ENCODE measurements at regions not wholly inside any gene's neighbourhood (a gene's known extent, or its start where the extent isn't known, plus 50 kb on each side); places are given as distances from the start of the nearest gene placed in this dataset.

DNA sequence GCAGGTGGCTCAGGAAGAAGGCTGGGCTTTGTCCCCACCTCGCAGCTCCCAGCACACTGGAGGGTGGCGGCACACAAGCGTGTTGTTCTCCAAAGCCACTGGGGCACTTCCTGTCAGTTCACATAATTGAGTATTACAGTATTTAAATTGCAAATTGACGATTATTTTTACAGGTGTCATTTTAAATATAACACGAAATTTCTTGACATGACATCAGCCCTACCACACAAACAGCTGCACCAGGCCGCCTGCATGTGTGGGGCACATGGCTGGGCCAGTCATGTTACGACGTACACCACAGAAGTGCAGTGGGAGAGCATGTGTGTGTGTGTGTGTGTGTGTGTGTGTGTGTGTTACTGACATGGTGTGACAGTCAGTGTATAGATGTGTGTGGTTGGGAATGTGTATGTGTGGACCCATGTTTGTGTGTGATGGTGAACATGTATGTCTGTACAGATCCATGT, 155.6 kb downstream of the TTC32 start:
- no peaks in the 10 kb centered on the region for H3K36me3 ChIP-seq (ENCODE audit: control insufficient read depth, insufficient read depth, low read length)
- TF ChIP-seq TCF7L2 (IDR thresholded peaks at IDR 0.05; ENCODE audit: low read depth, low read length), result no peak
- no peak for TF ChIP-seq POLR2AphosphoS5 (IDR thresholded peaks at IDR 0.05; ENCODE audit: low read depth, low read length)
- TF ChIP-seq REST (IDR thresholded peaks at IDR 0.05; ENCODE audit: insufficient read depth in 1 of 2, low read depth in 2 of 2, low read length in 1 of 2), result no peak
- ATAC-seq (peak; percentile 22; the same call in 1 of the 2 replicates), DNase-seq (ENCODE audit: low read depth, low spot score) (no peak)
- no peaks in the 10 kb centered on the region for H3K27me3 ChIP-seq (ENCODE audit: control insufficient read depth, insufficient read depth, low read length)
- H3K4me1 ChIP-seq (ENCODE audit: control insufficient read depth, insufficient read depth, low read length), result no peaks in the 10 kb centered on the region
- no peak overlapping the region for H3K27ac ChIP-seq (ENCODE audit: low read length)
- intact Hi-C loops (cut with micrococcal nuclease; ENCODE audit: unreplicated experiment) (loop anchor here (10.0 kb wide), 1 partner anchor 381 kb away; no protein-coding TSS in a partner anchor), in situ Hi-C loops (cut with HindIII; ENCODE audit: low pct_unique_long_range_greater_than_20kb, low sequenced_read_pairs) (no loop called here)
- H3K9me3 ChIP-seq (ENCODE audit: control insufficient read depth, insufficient read depth, low read depth, low read length), result no peaks in the 10 kb centered on the region
- no peak overlapping the region for H3K4me3 ChIP-seq (ENCODE audit: low read depth in 2 of 2, low read length in 2 of 2)
- no TSS peak for BruUV-seq (replicated peaks)
- ChIA-PET CTCF (interaction anchor here (0.8 kb wide), 1 partner anchor 297 kb away, joined by 3 read pairs; no protein-coding TSS in a partner anchor), POLR2A (no interaction called here)

- Histone ChIP-seq H3K4me1 (ENCODE audit: control insufficient read depth, insufficient read depth, low read length) (no peaks in the 10 kb centered on the region), H3K4me3 (ENCODE audit: low read depth in 2 of 2, low read length in 2 of 2) (no peak overlapping the region), H3K9me3 (ENCODE audit: control insufficient read depth, insufficient read depth, low read depth, low read length) (no peaks in the 10 kb centered on the region), H3K36me3 (ENCODE audit: control insufficient read depth, insufficient read depth, low read length) (no peaks in the 10 kb centered on the region), H3K27me3 (ENCODE audit: control insufficient read depth, insufficient read depth, low read length) (no peaks in the 10 kb centered on the region), H3K27ac (ENCODE audit: low read length) (no peak overlapping the region)
- in situ Hi-C loops (cut with HindIII; ENCODE audit: low pct_unique_long_range_greater_than_20kb, low sequenced_read_pairs) (no loop called here), intact Hi-C loops (cut with micrococcal nuclease; ENCODE audit: unreplicated experiment) (loop anchor here (10.0 kb wide), 1 partner anchor 381 kb away; no protein-coding TSS in a partner anchor)
- no TSS peak for BruUV-seq (replicated peaks)
- POLR2A ChIA-PET, result no interaction called here
- ATAC-seq (no peak), DNase-seq (ENCODE audit: low read depth, low spot score) (no peak)
- CTCF ChIA-PET, result no interaction called here
- no peak for TF ChIP-seq POLR2AphosphoS5 (IDR thresholded peaks at IDR 0.05; ENCODE audit: low read depth, low read length)
- no peak for TF ChIP-seq SIN3A (IDR thresholded peaks at IDR 0.05; ENCODE audit: borderline replicate concordance, insufficient read depth, low read depth, low read length)
- no peak for TF ChIP-seq REST (IDR thresholded peaks at IDR 0.05; ENCODE audit: insufficient read depth in 1 of 2, low read depth in 2 of 2, low read length in 1 of 2)
- TF ChIP-seq, protein P1, sequence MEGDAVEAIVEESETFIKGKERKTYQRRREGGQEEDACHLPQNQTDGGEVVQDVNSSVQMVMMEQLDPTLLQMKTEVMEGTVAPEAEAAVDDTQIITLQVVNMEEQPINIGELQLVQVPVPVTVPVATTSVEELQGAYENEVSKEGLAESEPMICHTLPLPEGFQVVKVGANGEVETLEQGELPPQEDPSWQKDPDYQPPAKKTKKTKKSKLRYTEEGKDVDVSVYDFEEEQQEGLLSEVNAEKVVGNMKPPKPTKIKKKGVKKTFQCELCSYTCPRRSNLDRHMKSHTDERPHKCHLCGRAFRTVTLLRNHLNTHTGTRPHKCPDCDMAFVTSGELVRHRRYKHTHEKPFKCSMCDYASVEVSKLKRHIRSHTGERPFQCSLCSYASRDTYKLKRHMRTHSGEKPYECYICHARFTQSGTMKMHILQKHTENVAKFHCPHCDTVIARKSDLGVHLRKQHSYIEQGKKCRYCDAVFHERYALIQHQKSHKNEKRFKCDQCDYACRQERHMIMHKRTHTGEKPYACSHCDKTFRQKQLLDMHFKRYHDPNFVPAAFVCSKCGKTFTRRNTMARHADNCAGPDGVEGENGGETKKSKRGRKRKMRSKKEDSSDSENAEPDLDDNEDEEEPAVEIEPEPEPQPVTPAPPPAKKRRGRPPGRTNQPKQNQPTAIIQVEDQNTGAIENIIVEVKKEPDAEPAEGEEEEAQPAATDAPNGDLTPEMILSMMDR (IDR thresholded peaks at IDR 0.05), result no peak
- TF ChIP-seq TCF7L2 (IDR thresholded peaks at IDR 0.05; ENCODE audit: low read depth, low read length), result no peak
Measured at GRCh38 chr2:19745318-19746136, 156.3 kb downstream of the TTC32 start.
